Large intestine (tissue), 3 donors: ENCODE measurements at regions not wholly inside any gene's neighbourhood (a gene's known extent, or its start where the extent isn't known, plus 50 kb on each side); places are given as distances from the start of the nearest gene placed in this dataset.

Source experiments
- DNase-seq, 2 donors: peaks; one replicate each; pipeline versions ENCODE4 v3.0.0 to v3.0.0-alpha.2; 2013
- H3K27ac ChIP-seq: one replicate; pipeline ENCODE4 v1.5.1; 2013; ENCODE audit warnings: low read length
- H3K27me3 ChIP-seq: 2 replicates; pipeline ENCODE4 v1.6.1; 2013; ENCODE audit warnings: low read length; ENCODE audit not compliant: control insufficient read depth, insufficient read depth
- H3K36me3 ChIP-seq: 2 replicates; pipeline ENCODE4 v1.6.1; 2013; ENCODE audit warnings: low read length; ENCODE audit not compliant: control insufficient read depth, insufficient read depth
- H3K4me1 ChIP-seq: one replicate; pipeline ENCODE4 v1.6.1; 2013; ENCODE audit warnings: low read length; ENCODE audit not compliant: control insufficient read depth, insufficient read depth
- H3K4me3 ChIP-seq: one replicate; pipeline ENCODE4 v1.5.1; 2013; ENCODE audit warnings: low read length
- H3K9me3 ChIP-seq: one replicate; pipeline ENCODE4 v1.6.1; 2013; ENCODE audit warnings: mild to moderate bottlenecking, low read depth, low read length, moderate library complexity; ENCODE audit not compliant: control insufficient read depth
- WGBS: methylation state at CpG from one replicate; pipeline ENCODE4 v1.1.5; 2013; ENCODE audit warnings: low lambda C conversion rate; ENCODE audit not compliant: insufficient coverage; 5-methylcytosine and 5-hydroxymethylcytosine counted together

- WGBS = no CpG with 5 or more reads among the region's 11 CpGs
- H3K4me1 ChIP-seq = peaks cover 3% of the 10 kb centered on the region
- H3K27ac ChIP-seq = no peak overlapping the region
- H3K4me3 ChIP-seq = no peak overlapping the region
- no peak for DNase-seq
- no peaks in the 10 kb centered on the region for H3K27me3 ChIP-seq
- H3K9me3 ChIP-seq = no peaks in the 10 kb centered on the region
- H3K36me3 ChIP-seq = no peaks in the 10 kb centered on the region
Observed at GRCh38 chr22:27482402-27482801, 319.2 kb downstream of the MN1 start.

GRCh38 chr22:27483095-27483785 lies 318.3 kb downstream of the MN1 start:
- Histone ChIP-seq H3K27ac (no peak overlapping the region), H3K27me3 (no peaks in the 10 kb centered on the region), H3K4me3 (no peak overlapping the region), H3K4me1 (peaks cover 10% of the 10 kb centered on the region), H3K9me3 (no peaks in the 10 kb centered on the region), H3K36me3 (no peaks in the 10 kb centered on the region)
- 60% methylated on average over 1 of the region's 12 CpGs for WGBS
- no peak for DNase-seq

DNA sequence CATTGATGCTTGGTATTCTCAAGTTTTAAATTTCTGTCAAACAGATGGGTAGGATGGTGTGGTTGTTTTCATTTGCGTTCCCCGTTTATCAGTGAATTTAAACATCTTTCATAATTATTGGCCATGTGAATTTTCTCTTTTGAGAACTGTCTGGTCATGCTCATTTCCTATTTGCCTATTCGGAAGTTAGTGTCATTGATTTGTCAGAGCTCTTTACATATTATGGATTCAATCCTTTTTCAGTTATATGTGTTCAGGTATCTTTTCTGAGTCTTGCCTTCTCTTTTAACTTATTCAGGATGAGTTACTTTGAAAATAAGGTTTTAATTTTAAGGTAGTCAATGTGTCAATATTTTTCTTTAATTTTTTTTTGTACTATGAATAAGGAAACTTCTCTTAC lies 315.7 kb downstream of the MN1 start:
- no peak for DNase-seq
- 100% methylated on average over 1 of the region's 3 CpGs for WGBS
- Histone ChIP-seq H3K27ac (no peak overlapping the region), H3K4me3 (no peak overlapping the region), H3K9me3 (no peaks in the 10 kb centered on the region), H3K4me1 (peaks cover 24% of the 10 kb centered on the region), H3K27me3 (no peaks in the 10 kb centered on the region), H3K36me3 (no peaks in the 10 kb centered on the region)

- no peaks in the 10 kb centered on the region for H3K36me3 ChIP-seq
- H3K27me3 ChIP-seq = no peaks in the 10 kb centered on the region
- no CpG with 5 or more reads among the region's 21 CpGs for WGBS
- peak; percentile 64 to 76 for DNase-seq
- H3K9me3 ChIP-seq = peaks cover 8% of the 10 kb centered on the region
- peak overlapping the region; percentile 92 for H3K27ac ChIP-seq
- H3K4me3 ChIP-seq = no peak overlapping the region
- H3K4me1 ChIP-seq = peaks cover 24% of the 10 kb centered on the region
Observed at GRCh38 chr22:27487600-27488452, 313.7 kb downstream of the MN1 start.

DNA sequence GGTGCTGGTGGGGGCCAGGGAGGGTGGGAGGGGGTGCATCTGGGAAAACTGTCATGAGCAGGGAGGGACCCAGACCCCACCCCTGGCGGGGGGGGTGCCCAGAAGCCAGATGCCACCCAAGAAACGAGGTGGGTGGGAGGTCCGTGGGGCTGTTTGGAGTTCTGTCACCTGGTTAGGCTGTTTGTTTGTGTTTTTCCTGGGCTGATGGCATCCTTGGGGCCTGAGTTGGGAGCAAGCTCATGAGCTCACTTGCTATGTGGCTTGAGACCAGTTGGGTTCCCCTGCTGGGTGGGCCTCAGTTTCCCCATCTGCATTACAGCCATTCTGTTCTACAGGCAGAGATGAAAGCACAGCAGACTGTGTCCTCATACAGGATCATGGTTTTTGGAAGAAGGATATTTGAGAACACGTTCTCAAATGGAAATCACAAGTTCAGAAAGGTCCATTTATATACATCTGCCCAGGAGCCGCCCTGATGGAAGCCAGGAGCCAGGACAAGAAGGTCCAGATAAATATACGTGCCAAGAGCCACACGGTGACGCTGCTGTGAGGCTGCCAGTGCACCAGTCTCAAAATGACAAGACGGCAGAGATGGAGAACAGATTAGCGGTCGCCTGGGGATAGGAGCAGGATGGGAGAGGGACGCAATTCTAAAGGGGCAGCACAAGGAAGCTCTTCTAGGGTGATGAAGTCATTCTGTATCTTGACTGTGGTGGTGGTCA lies 312.9 kb downstream of the MN1 start:
- Histone ChIP-seq H3K4me1 (peaks cover 24% of the 10 kb centered on the region), H3K36me3 (no peaks in the 10 kb centered on the region), H3K27me3 (no peaks in the 10 kb centered on the region), H3K27ac (peak overlapping the region; percentile 92), H3K4me3 (no peak overlapping the region), H3K9me3 (peaks cover 8% of the 10 kb centered on the region)
- DNase-seq = peak in 1 of 2 donors; percentile 64
- WGBS = no CpG with 5 or more reads among the region's 12 CpGs

GRCh38 chr22:27489178-27489675 lies 312.3 kb downstream of the MN1 start:
- DNase-seq = peak; percentile 81 to 94
- WGBS = 0% methylated on average over 1 of the region's 4 CpGs

DNA sequence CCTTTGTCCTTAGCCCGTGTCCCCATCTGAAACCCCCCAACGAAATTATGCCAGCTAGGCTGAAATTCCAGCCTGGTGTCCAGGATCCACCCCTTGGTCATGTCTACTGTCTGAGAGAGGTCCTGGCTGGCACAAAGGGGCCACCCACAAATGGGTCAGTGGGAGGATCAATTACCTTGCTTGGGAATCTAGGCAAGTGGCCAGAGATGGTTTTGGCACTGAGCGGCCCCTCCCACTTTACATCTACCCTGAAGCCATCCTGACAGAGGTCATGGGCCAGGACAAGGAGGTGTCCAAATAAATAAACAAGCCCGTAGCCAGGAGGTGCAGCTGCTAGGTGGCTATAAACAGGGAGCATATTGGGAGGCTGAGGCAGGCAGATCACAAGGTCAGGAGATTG lies 311.5 kb downstream of the MN1 start:
- WGBS = 40% methylated on average over 1 of the region's 4 CpGs

More at GRCh38 chr22:27489178-27489675, 312.3 kb downstream of the MN1 start:
- Histone ChIP-seq H3K4me1 (peaks cover 24% of the 10 kb centered on the region), H3K4me3 (no peak overlapping the region), H3K9me3 (peaks cover 8% of the 10 kb centered on the region), H3K27me3 (no peaks in the 10 kb centered on the region), H3K27ac (peak overlapping the region; percentile 92), H3K36me3 (no peaks in the 10 kb centered on the region)

DNA sequence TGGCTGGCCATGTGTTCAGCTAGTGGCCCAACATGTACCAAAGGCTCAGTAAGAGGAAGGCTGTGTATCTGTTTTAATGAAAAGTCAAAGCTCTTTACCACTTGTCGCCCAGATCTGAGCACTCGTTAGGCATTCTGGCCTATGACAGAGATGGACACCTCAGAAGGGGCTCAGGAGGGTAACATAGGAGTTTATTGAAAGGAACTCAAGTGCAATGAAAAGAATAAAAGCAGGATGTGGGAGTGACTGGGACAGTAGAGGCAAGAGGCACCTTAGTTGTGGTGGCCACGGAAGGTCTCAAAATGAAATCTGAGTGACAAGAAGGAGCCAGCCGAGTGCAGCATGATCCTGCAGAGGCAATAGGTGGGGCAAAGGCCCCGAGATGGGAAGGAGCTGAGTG lies 309.7 kb downstream of the MN1 start:
- Histone ChIP-seq H3K9me3 (peaks cover 8% of the 10 kb centered on the region), H3K36me3 (no peaks in the 10 kb centered on the region), H3K27ac (no peak overlapping the region), H3K4me3 (no peak overlapping the region), H3K27me3 (no peaks in the 10 kb centered on the region), H3K4me1 (peaks cover 24% of the 10 kb centered on the region)
- no peak for DNase-seq
- 100% methylated on average over 2 of the region's 5 CpGs for WGBS

More for the DNA sequence above, 311.5 kb downstream of the MN1 start:
- no peak for DNase-seq
- Histone ChIP-seq H3K4me1 (peaks cover 24% of the 10 kb centered on the region), H3K9me3 (peaks cover 8% of the 10 kb centered on the region), H3K4me3 (no peak overlapping the region), H3K27me3 (no peaks in the 10 kb centered on the region), H3K36me3 (no peaks in the 10 kb centered on the region), H3K27ac (no peak overlapping the region)

GRCh38 chr22:27492566-27493201 lies 308.9 kb downstream of the MN1 start:
- DNase-seq = no peak
- no peaks in the 10 kb centered on the region for H3K36me3 ChIP-seq
- no peak overlapping the region for H3K27ac ChIP-seq
- no peaks in the 10 kb centered on the region for H3K27me3 ChIP-seq
- H3K4me1 ChIP-seq = peaks cover 20% of the 10 kb centered on the region
- H3K4me3 ChIP-seq = no peak overlapping the region
- peaks cover 8% of the 10 kb centered on the region for H3K9me3 ChIP-seq
- WGBS = 100% methylated on average over 1 of the region's 5 CpGs

- DNase-seq = no peak
- Histone ChIP-seq H3K9me3 (peaks cover 8% of the 10 kb centered on the region), H3K27ac (no peak overlapping the region), H3K27me3 (no peaks in the 10 kb centered on the region), H3K4me3 (no peak overlapping the region), H3K36me3 (no peaks in the 10 kb centered on the region), H3K4me1 (peaks cover 9% of the 10 kb centered on the region)
- WGBS = 100% methylated on average over 1 of the region's 4 CpGs
Observed at GRCh38 chr22:27493796-27494195, 307.8 kb downstream of the MN1 start.
